GM12864 (cell line): ENCODE measurements at regions not wholly inside any gene's neighbourhood (a gene's known extent, or its start where the extent isn't known, plus 50 kb on each side); places are given as distances from the start of the nearest gene placed in this dataset.

Experiments used
- DNase-seq: peaks from one replicate; pipeline ENCODE4 v3.0.0-alpha.2; 2011; ENCODE audit warnings: low read depth
- H3K4me3 ChIP-seq: 2 replicates; pipeline ENCODE4 v1.5.1; 2011; ENCODE audit warnings: mild to moderate bottlenecking, low read depth, low read length, control low read depth
- CTCF ChIP-seq: IDR thresholded peaks from 2 replicates; pipeline ENCODE4 v1.5.1; 2011; ENCODE audit warnings: low read depth, mild to moderate bottlenecking, moderate library complexity, low read length, control low read depth, inconsistent platforms; ENCODE audit errors: missing control alignments

GRCh38 chr17:79422236-79422635 is 188.6 kb downstream of the RBFOX3 start:
- TF ChIP-seq CTCF = no peak
- H3K4me3 ChIP-seq = no peak overlapping the region
- no peak for DNase-seq

DNA sequence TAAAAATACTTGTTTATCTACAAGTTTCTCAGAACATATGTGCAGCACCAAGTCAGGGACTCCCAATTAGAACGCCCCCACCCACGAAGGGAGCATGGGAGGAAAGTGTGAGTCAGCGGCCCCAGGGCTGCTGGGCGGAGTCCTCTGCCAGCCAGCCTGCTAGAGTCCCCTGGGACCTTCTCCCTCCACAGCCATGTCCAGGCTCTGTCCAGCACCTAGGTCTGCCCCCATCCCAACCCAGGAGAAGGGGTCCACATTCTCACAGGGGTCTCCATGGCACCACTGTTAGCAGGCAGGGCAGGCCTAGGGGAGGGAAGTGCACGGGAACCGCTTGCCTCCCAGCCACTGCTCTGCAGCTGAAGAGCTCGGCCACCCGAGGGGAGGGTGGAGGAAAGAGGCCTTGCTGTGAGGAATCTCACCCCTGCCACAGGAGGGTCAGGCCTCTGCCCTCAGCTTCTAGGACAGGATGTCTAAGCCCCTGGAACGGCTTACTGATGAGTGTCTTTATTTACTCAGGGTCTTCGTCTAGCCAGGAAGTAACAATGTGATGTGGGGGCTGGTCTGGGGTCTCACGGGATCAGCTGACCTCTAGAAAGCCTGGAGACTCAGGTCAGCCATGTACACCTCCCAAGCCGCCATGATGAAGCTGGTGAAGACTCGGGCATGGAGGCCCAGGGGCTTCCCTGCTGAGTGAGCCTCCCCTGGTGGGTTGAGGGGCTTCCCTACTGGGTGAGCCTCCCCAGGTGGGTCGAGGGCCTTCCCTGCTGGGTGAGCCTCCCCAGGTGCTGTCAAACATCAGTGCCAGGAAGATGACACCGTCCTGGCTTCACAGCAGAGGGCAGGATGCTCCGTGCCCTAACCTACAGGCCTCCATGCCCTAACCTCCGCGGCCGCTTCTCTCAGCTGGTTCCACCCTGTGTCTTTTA is 190.3 kb downstream of the RBFOX3 start:
- DNase-seq = no peak
- no peak overlapping the region for H3K4me3 ChIP-seq
- TF ChIP-seq CTCF = no peak

- H3K4me3 ChIP-seq = no peak overlapping the region
- no peak for TF ChIP-seq CTCF
- no peak for DNase-seq
Measured at GRCh38 chr17:79417476-79417988, 193.3 kb downstream of the RBFOX3 start.

- TF ChIP-seq CTCF = no peak
- no peak overlapping the region for H3K4me3 ChIP-seq
- no peak for DNase-seq
Measured at GRCh38 chr17:79415909-79416308, 194.9 kb downstream of the RBFOX3 start.

DNA sequence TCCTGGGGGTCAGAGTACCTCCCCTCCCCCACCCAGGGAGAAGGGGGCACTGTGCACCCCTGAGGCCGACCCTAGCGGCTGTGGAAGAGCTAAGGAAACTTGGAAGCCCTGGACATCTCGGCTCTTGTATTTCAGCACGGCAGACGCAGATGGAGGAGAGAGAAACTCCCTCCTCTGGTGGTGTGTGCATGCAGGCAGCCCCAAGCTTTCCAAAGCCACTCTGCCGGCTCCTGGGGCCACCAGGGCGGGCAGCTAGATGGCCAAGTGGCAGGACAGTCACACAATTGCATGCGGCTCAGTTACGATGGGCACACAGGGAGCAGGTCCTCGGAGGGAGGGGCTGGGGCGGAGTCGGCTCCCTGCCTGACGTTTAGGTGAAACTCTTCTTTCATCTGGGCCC is 195.5 kb downstream of the RBFOX3 start:
- no peak for DNase-seq
- H3K4me3 ChIP-seq = no peak overlapping the region
- no peak for TF ChIP-seq CTCF

GRCh38 chr17:79414793-79415211 is 196.0 kb downstream of the RBFOX3 start:
- DNase-seq = no peak
- H3K4me3 ChIP-seq = no peak overlapping the region
- no peak for TF ChIP-seq CTCF
